K562 (cell line): ENCODE measurements at regions not wholly inside any gene's neighbourhood (a gene's known extent, or its start where the extent isn't known, plus 50 kb on each side); places are given as distances from the start of the nearest gene placed in this dataset.

Experiments used
- CBFA2T2 ChIP-seq: fragments of 450-650 bp; conservative IDR thresholded peaks from 2 replicates; pipeline ENCODE4 v1.6.1; 2017; ENCODE audit warnings: mild to moderate bottlenecking
- CBFB ChIP-seq: sonication (generic); formaldehyde crosslinking; IDR thresholded peaks from 2 replicates; pipeline ENCODE4 v1.4.0; 2020; ENCODE audit warnings: mild to moderate bottlenecking, missing genetic modification reagents
- CCNT2 ChIP-seq: IDR thresholded peaks from 2 replicates; pipeline ENCODE4 v1.6.1; 2011; ENCODE audit warnings: borderline replicate concordance, low read depth, mild to moderate bottlenecking, moderate library complexity, mixed read lengths, low read length; ENCODE audit not compliant: insufficient read length; ENCODE audit errors: extremely low read depth
- EWSR1 ChIP-seq: fragments of 450-650 bp; IDR thresholded peaks from 2 replicates; pipeline ENCODE4 v1.6.1; 2018; ENCODE audit warnings: borderline replicate concordance, mild to moderate bottlenecking, low read depth, moderate library complexity; ENCODE audit not compliant: partially characterized antibody
- GABPB1 ChIP-seq: sonication (generic); formaldehyde crosslinking; IDR thresholded peaks from 2 replicates; pipeline ENCODE4 v1.8.0; 2022; ENCODE audit warnings: mild to moderate bottlenecking, missing genetic modification reagents
- ILK ChIP-seq: fragments of 450-650 bp; IDR thresholded peaks from 2 replicates; pipeline ENCODE4 v1.6.1; 2016; ENCODE audit warnings: missing genetic modification characterization, low read depth, mild to moderate bottlenecking, missing compliant biosample characterization, moderate library complexity, borderline replicate concordance
- KDM4B ChIP-seq, 2 experiments: fragments of 450-650 bp in 1 of 2; sonication (generic) in 1 of 2; IDR thresholded peaks; 2 replicates each; pipeline ENCODE4 v1.6.1; 2016 to 2017; ENCODE audit warnings: borderline replicate concordance in 2 of 2, antibody characterized with exemption in 1 of 2, low read depth in 1 of 2, mild to moderate bottlenecking in 1 of 2
- MECOM ChIP-seq: fragments of 250-450 bp; sonication (Bioruptor Pico); IDR thresholded peaks from 2 replicates; pipeline ENCODE4 v1.8.0; 2022; ENCODE audit warnings: inconsistent platforms
- SMAD4 ChIP-seq: fragments of 250-450 bp; sonication (Bioruptor Pico); conservative IDR thresholded peaks from 2 replicates; pipeline ENCODE4 v1.8.0; 2021; ENCODE audit warnings: inconsistent platforms, mild to moderate bottlenecking, moderate library complexity
- SMARCC2 ChIP-seq: fragments of 450-650 bp; IDR thresholded peaks from 2 replicates; pipeline ENCODE4 v1.6.1; 2017; ENCODE audit warnings: antibody characterized with exemption, moderate library complexity, mild to moderate bottlenecking, low read depth
- STAT5B ChIP-seq: fragments of 250-450 bp; sonication (Bioruptor Pico); IDR thresholded peaks from 2 replicates; pipeline ENCODE4 v1.8.0; 2021; ENCODE audit warnings: mild to moderate bottlenecking, inconsistent platforms
- TAF15 ChIP-seq: fragments of 200-400 bp; formaldehyde crosslinking; IDR thresholded peaks from 2 replicates; pipeline ENCODE4 v1.6.1; 2017; ENCODE audit warnings: mild to moderate bottlenecking, low read depth, low read length, moderate library complexity
- TCF3 ChIP-seq: sonication (generic); formaldehyde crosslinking; IDR thresholded peaks from 2 replicates; pipeline ENCODE4 v1.4.0; 2020; ENCODE audit warnings: mild to moderate bottlenecking, missing genetic modification reagents
- TEAD4 ChIP-seq, 2 experiments: sonication (generic) in 1 of 2; formaldehyde crosslinking in 1 of 2; IDR thresholded peaks; 2 replicates each; pipeline versions ENCODE4 v1.6.1 to v1.8.0; 2012 to 2022; ENCODE audit warnings: borderline replicate concordance in 1 of 2, inconsistent platforms in 1 of 2, low read length in 1 of 2, mild to moderate bottlenecking in 1 of 2, missing genetic modification reagents in 1 of 2
- VEZF1 ChIP-seq: fragments of 200-800 bp; sonication (Bioruptor generic); IDR thresholded peaks from 2 replicates; pipeline ENCODE4 v1.6.1; 2017; ENCODE audit warnings: missing genetic modification characterization, missing compliant biosample characterization
- ZKSCAN1 ChIP-seq: fragments of 150-350 bp; IDR thresholded peaks from 2 replicates; pipeline ENCODE4 v1.6.1; 2016; ENCODE audit warnings: low read depth, low read length

DNA sequence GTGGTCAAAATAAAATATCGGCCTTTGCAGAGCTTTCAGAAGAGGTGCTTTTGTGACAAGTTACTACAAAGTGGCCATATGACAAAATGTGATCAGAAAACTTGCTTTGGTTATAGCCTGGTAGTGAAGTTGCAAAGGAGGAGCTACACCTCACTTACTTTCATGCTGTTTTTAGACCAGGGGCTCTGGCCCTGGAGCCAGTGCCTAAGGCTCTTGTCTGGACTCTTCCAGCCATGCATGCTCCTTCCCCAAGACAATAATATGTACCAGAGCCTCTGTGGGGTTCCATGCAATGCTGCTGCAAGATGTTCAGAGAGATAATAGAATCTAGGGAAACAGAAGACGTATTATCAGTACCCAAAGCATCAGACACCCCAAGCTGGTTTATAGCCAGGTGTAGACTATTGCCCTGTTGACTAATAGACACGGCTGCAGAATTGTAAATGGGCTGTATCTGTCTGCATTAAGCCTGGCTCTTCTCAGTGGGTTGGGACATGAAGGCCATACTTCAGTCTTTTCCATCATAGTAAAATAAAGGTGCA is 88.5 kb downstream of the EGLN3 start (continued):
- TF ChIP-seq CCNT2 (peak; percentile 45), TCF3 (CRISPR knock-in tag) (peak; percentile 69), KDM4B (IDR thresholded peaks at IDR 0.05; ENCODE audit: borderline replicate concordance in 2 of 2, low read depth in 1 of 2) (no peak), VEZF1 (CRISPR knock-in tag) (no peak), STAT5B (CRISPR knock-in tag) (no peak), CBFB (no peak), TEAD4 (IDR thresholded peaks at IDR 0.05; ENCODE audit: low read length) (peak; percentile 77), TEAD4 (CRISPR knock-in tag; IDR thresholded peaks at IDR 0.05; ENCODE audit: borderline replicate concordance) (no peak), ILK (tag) (no peak), EWSR1 (no peak), ZKSCAN1 (no peak), TAF15 (no peak), SMARCC2 (no peak), CBFA2T2 (peak; percentile 81), GABPB1 (CRISPR knock-in tag) (no peak), SMAD4 (peak; percentile 29; the same call in 1 of the 2 replicates), MECOM (CRISPR knock-in tag) (no peak)
- TF ChIP-seq, all 486 proteins: peak for 15
